ENCODE measurements at regions not wholly inside any gene's neighbourhood (a gene's known extent, or its start where the extent isn't known, plus 50 kb on each side); places are given as distances from the start of the nearest gene placed in this dataset.

DNA sequence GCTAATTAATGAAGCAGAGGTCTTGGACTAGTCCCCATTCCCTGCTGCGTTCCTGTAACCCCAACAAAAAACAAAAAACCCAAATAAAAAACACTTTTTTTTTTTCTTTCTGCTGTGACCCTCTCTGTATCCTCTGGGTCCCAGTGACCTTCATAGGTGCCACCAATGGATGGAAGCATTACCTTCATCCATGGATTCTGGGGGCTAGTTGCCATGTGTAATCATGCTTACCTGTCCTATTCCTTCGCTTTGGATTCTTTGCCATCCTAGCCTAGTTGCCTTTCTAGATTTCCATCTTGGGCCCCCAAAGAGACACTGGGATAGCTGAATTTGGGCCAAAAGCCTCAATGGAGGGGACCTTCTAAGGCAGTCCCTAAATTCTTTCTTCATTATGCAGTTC lies 1208.7 kb downstream of the BRINP3 start:
- no peak overlapping the region for H3K4me2 ChIP-seq (ENCODE audit: insufficient read depth, low read length)
- peaks cover 3% of the 10 kb centered on the region for H3K9me3 ChIP-seq (ENCODE audit: low read depth, low read length)
- H3K27me3 ChIP-seq (ENCODE audit: insufficient read depth, low read length) = no peaks in the 10 kb centered on the region
- no peak overlapping the region for H2AFZ ChIP-seq (ENCODE audit: low read length)
- no peaks in the 10 kb centered on the region for H4K20me1 ChIP-seq (ENCODE audit: insufficient read depth, low read length)
- H3K79me2 ChIP-seq (ENCODE audit: insufficient read depth, low read length) = no peaks in the 10 kb centered on the region
- H3K4me3 ChIP-seq (ENCODE audit: insufficient read depth, low read length) = no peak overlapping the region
- no peaks in the 10 kb centered on the region for H3K36me3 ChIP-seq (ENCODE audit: insufficient read depth, low read length)
- no peak for TF ChIP-seq CTCF (IDR thresholded peaks at IDR 0.05; ENCODE audit: extremely low read depth, low read depth, low read length)
- no peak for DNase-seq (ENCODE audit: insufficient read length, low spot score, missing footprints)
- H3K4me1 ChIP-seq (ENCODE audit: insufficient read depth, low read length) = no peaks in the 10 kb centered on the region
- H3K27ac ChIP-seq (ENCODE audit: low read depth, low read length) = no peak overlapping the region

DNA sequence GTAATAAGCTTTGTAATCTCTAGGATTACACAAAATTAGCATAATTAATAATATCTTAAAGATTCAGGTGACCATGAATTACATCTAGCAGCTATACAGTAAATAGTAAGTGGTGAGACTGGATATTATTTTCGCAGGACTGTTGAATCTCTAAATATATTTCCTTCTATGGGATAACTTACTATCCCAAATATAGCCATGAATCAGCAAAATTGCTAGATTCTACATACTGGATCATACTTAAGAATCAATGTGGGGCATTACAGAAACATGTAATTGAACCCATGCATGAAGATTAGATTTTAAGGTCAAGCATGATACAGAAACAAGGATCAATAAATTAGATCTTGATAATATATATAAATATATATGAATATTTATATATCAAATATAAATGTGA lies 1203.4 kb downstream of the BRINP3 start:
- Histone ChIP-seq H3K27ac (ENCODE audit: low read depth, low read length) (no peak overlapping the region), H3K9me3 (ENCODE audit: low read depth, low read length) (no peaks in the 10 kb centered on the region), H4K20me1 (ENCODE audit: insufficient read depth, low read length) (no peaks in the 10 kb centered on the region), H3K4me2 (ENCODE audit: insufficient read depth, low read length) (no peak overlapping the region), H3K36me3 (ENCODE audit: insufficient read depth, low read length) (no peaks in the 10 kb centered on the region), H3K4me1 (ENCODE audit: insufficient read depth, low read length) (no peaks in the 10 kb centered on the region), H2AFZ (ENCODE audit: low read length) (no peak overlapping the region), H3K79me2 (ENCODE audit: insufficient read depth, low read length) (no peaks in the 10 kb centered on the region), H3K4me3 (ENCODE audit: insufficient read depth, low read length) (no peak overlapping the region), H3K27me3 (ENCODE audit: insufficient read depth, low read length) (no peaks in the 10 kb centered on the region)
- no peak for DNase-seq (ENCODE audit: insufficient read length, low spot score, missing footprints)
- no peak for TF ChIP-seq CTCF (IDR thresholded peaks at IDR 0.05; ENCODE audit: extremely low read depth, low read depth, low read length)

- H3K27ac ChIP-seq (ENCODE audit: low read depth, low read length) = no peak overlapping the region
- no peaks in the 10 kb centered on the region for H3K27me3 ChIP-seq (ENCODE audit: insufficient read depth, low read length)
- H2AFZ ChIP-seq (ENCODE audit: low read length) = no peak overlapping the region
- H3K36me3 ChIP-seq (ENCODE audit: insufficient read depth, low read length) = no peaks in the 10 kb centered on the region
- TF ChIP-seq CTCF (IDR thresholded peaks at IDR 0.05; ENCODE audit: extremely low read depth, low read depth, low read length) = no peak
- no peaks in the 10 kb centered on the region for H4K20me1 ChIP-seq (ENCODE audit: insufficient read depth, low read length)
- H3K9me3 ChIP-seq (ENCODE audit: low read depth, low read length) = no peaks in the 10 kb centered on the region
- H3K4me1 ChIP-seq (ENCODE audit: insufficient read depth, low read length) = no peaks in the 10 kb centered on the region
- DNase-seq (ENCODE audit: insufficient read length, low spot score, missing footprints) = no peak
- no peak overlapping the region for H3K4me2 ChIP-seq (ENCODE audit: insufficient read depth, low read length)
- no peaks in the 10 kb centered on the region for H3K79me2 ChIP-seq (ENCODE audit: insufficient read depth, low read length)
- no peak overlapping the region for H3K4me3 ChIP-seq (ENCODE audit: insufficient read depth, low read length)
Measured at GRCh38 chr1:189275796-189276195, 1201.9 kb downstream of the BRINP3 start.

GRCh38 chr1:189289346-189289745 lies 1188.3 kb downstream of the BRINP3 start:
- DNase-seq (ENCODE audit: insufficient read length, low spot score, missing footprints) = no peak
- no peaks in the 10 kb centered on the region for H3K36me3 ChIP-seq (ENCODE audit: insufficient read depth, low read length)
- no peaks in the 10 kb centered on the region for H3K4me1 ChIP-seq (ENCODE audit: insufficient read depth, low read length)
- no peaks in the 10 kb centered on the region for H3K27me3 ChIP-seq (ENCODE audit: insufficient read depth, low read length)
- H2AFZ ChIP-seq (ENCODE audit: low read length) = no peak overlapping the region
- H3K4me3 ChIP-seq (ENCODE audit: insufficient read depth, low read length) = no peak overlapping the region
- no peaks in the 10 kb centered on the region for H3K79me2 ChIP-seq (ENCODE audit: insufficient read depth, low read length)
- no peak overlapping the region for H3K4me2 ChIP-seq (ENCODE audit: insufficient read depth, low read length)
- H4K20me1 ChIP-seq (ENCODE audit: insufficient read depth, low read length) = no peaks in the 10 kb centered on the region
- H3K9me3 ChIP-seq (ENCODE audit: low read depth, low read length) = peaks cover 2% of the 10 kb centered on the region
- no peak overlapping the region for H3K27ac ChIP-seq (ENCODE audit: low read depth, low read length)
- no peak for TF ChIP-seq CTCF (IDR thresholded peaks at IDR 0.05; ENCODE audit: extremely low read depth, low read depth, low read length)
